ENCODE measurements at regions not wholly inside any gene's neighbourhood (a gene's known extent, or its start where the extent isn't known, plus 50 kb on each side); places are given as distances from the start of the nearest gene placed in this dataset.

DNA sequence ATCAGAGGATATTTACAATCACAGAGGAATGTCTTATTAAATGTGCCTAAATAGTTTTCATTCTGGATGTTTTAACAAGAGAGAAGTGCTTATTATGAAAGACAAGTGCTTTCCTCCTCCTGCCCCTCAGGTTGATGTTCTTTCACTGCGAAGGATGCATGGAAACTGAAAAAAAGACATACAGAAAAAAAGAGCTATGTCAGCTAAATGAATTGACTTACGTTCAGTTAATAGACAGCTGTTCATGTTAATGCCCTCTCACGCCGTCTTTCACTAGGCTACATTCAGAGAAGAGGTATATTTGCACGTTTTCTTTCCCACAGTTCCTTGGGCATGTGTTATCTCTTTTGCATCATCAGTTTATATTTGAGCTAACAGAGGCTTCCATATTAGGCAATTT lies 821.8 kb upstream of the PCDH9 start:
- TF ChIP-seq, protein P1, sequence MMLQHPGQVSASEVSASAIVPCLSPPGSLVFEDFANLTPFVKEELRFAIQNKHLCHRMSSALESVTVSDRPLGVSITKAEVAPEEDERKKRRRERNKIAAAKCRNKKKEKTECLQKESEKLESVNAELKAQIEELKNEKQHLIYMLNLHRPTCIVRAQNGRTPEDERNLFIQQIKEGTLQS (IDR thresholded peaks at IDR 0.05), result no peak
- TF ChIP-seq TAF1 (conservative IDR thresholded peaks at IDR 0.05), result no peak
- TF ChIP-seq JUND (IDR thresholded peaks at IDR 0.05), result no peak
- no peak for TF ChIP-seq YY1 (IDR thresholded peaks at IDR 0.05)
- TF ChIP-seq, protein P2, sequence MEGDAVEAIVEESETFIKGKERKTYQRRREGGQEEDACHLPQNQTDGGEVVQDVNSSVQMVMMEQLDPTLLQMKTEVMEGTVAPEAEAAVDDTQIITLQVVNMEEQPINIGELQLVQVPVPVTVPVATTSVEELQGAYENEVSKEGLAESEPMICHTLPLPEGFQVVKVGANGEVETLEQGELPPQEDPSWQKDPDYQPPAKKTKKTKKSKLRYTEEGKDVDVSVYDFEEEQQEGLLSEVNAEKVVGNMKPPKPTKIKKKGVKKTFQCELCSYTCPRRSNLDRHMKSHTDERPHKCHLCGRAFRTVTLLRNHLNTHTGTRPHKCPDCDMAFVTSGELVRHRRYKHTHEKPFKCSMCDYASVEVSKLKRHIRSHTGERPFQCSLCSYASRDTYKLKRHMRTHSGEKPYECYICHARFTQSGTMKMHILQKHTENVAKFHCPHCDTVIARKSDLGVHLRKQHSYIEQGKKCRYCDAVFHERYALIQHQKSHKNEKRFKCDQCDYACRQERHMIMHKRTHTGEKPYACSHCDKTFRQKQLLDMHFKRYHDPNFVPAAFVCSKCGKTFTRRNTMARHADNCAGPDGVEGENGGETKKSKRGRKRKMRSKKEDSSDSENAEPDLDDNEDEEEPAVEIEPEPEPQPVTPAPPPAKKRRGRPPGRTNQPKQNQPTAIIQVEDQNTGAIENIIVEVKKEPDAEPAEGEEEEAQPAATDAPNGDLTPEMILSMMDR (IDR thresholded peaks at IDR 0.05; ENCODE audit: low read depth, low read length, missing input control), result no peak
- TF ChIP-seq, protein P3, sequence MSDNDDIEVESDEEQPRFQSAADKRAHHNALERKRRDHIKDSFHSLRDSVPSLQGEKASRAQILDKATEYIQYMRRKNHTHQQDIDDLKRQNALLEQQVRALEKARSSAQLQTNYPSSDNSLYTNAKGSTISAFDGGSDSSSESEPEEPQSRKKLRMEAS (IDR thresholded peaks at IDR 0.05), result no peak
